Activated T-helper 17 cell treated with anti-CD3 and anti-CD28 coated beads, Interleukin-2, amount 50 U/mL, for 72 hours (primary cell): ENCODE measurements at regions not wholly inside any gene's neighbourhood (a gene's known extent, or its start where the extent isn't known, plus 50 kb on each side); places are given as distances from the start of the nearest gene placed in this dataset.

Experiments
- ATAC-seq: fragments of 150-1000 bp; cut with Tn5 transposase; replicated peaks from 2 replicates; pipeline ENCODE4 v1.10.0; 2021; ENCODE audit warnings: mild to moderate bottlenecking, moderate library complexity
- H3K27ac Mint-ChIP-seq: one replicate; pipeline ENCODE4 v1.8.0; 2022; ENCODE audit warnings: mixed read lengths
- H3K27me3 Mint-ChIP-seq: one replicate; pipeline ENCODE4 v1.8.0; 2022; ENCODE audit warnings: mixed read lengths
- H3K36me3 Mint-ChIP-seq: one replicate; pipeline ENCODE4 v1.8.0; 2022; ENCODE audit warnings: low read depth, mild to moderate bottlenecking, mixed read lengths
- H3K4me1 Mint-ChIP-seq: one replicate; pipeline ENCODE4 v1.8.0; 2022; ENCODE audit warnings: mixed read lengths
- H3K4me3 Mint-ChIP-seq: one replicate; pipeline ENCODE4 v1.8.0; 2022; ENCODE audit warnings: mild to moderate bottlenecking, mixed read lengths
- H3K9me3 Mint-ChIP-seq: one replicate; pipeline ENCODE4 v1.8.0; 2022; ENCODE audit warnings: mixed read lengths

GRCh38 chr5:164360589-164360988 lies 855.2 kb downstream of the MAT2B start:
- Mint-ChIP-seq H3K27ac (no peak overlapping the region), H3K27me3 (no peaks in the 10 kb centered on the region), H3K36me3 (no peaks in the 10 kb centered on the region), H3K4me1 (no peaks in the 10 kb centered on the region), H3K4me3 (no peak overlapping the region), H3K9me3 (peaks cover 7% of the 10 kb centered on the region)
- no peak for ATAC-seq

GRCh38 chr5:164361986-164362385 lies 856.6 kb downstream of the MAT2B start:
- peaks cover 7% of the 10 kb centered on the region for H3K9me3 Mint-ChIP-seq
- H3K27ac Mint-ChIP-seq: no peak overlapping the region
- H3K4me3 Mint-ChIP-seq: no peak overlapping the region
- ATAC-seq: no peak
- H3K27me3 Mint-ChIP-seq: no peaks in the 10 kb centered on the region
- no peaks in the 10 kb centered on the region for H3K4me1 Mint-ChIP-seq
- no peaks in the 10 kb centered on the region for H3K36me3 Mint-ChIP-seq

- Mint-ChIP-seq H3K4me1 (no peaks in the 10 kb centered on the region), H3K36me3 (no peaks in the 10 kb centered on the region), H3K27me3 (no peaks in the 10 kb centered on the region), H3K9me3 (peaks cover 7% of the 10 kb centered on the region), H3K4me3 (no peak overlapping the region), H3K27ac (no peak overlapping the region)
- ATAC-seq: no peak
These were observed 857.4 kb downstream of the MAT2B start for GRCh38 chr5:164362835-164363234.

- Mint-ChIP-seq H3K27ac (no peak overlapping the region), H3K4me3 (no peak overlapping the region), H3K36me3 (no peaks in the 10 kb centered on the region), H3K27me3 (no peaks in the 10 kb centered on the region), H3K4me1 (no peaks in the 10 kb centered on the region), H3K9me3 (peaks cover 7% of the 10 kb centered on the region)
- ATAC-seq: no peak
These were observed 859.1 kb downstream of the MAT2B start for GRCh38 chr5:164364237-164365208.

GRCh38 chr5:164370841-164371240 lies 865.4 kb downstream of the MAT2B start:
- H3K4me3 Mint-ChIP-seq: no peak overlapping the region
- H3K27ac Mint-ChIP-seq: no peak overlapping the region
- H3K9me3 Mint-ChIP-seq: no peaks in the 10 kb centered on the region
- no peak for ATAC-seq
- H3K27me3 Mint-ChIP-seq: no peaks in the 10 kb centered on the region
- H3K4me1 Mint-ChIP-seq: no peaks in the 10 kb centered on the region
- H3K36me3 Mint-ChIP-seq: no peaks in the 10 kb centered on the region

- no peak overlapping the region for H3K4me3 Mint-ChIP-seq
- no peaks in the 10 kb centered on the region for H3K36me3 Mint-ChIP-seq
- no peak for ATAC-seq
- no peaks in the 10 kb centered on the region for H3K4me1 Mint-ChIP-seq
- no peak overlapping the region for H3K27ac Mint-ChIP-seq
- no peaks in the 10 kb centered on the region for H3K9me3 Mint-ChIP-seq
- H3K27me3 Mint-ChIP-seq: no peaks in the 10 kb centered on the region
These were observed 867.5 kb downstream of the MAT2B start for GRCh38 chr5:164372892-164373291.

- Mint-ChIP-seq H3K27me3 (no peaks in the 10 kb centered on the region), H3K27ac (no peak overlapping the region), H3K9me3 (peaks cover 3% of the 10 kb centered on the region), H3K36me3 (no peaks in the 10 kb centered on the region), H3K4me3 (no peak overlapping the region), H3K4me1 (no peaks in the 10 kb centered on the region)
- ATAC-seq: no peak
These were observed 868.5 kb downstream of the MAT2B start for GRCh38 chr5:164373876-164374275.

- no peaks in the 10 kb centered on the region for H3K4me1 Mint-ChIP-seq
- peaks cover 3% of the 10 kb centered on the region for H3K9me3 Mint-ChIP-seq
- H3K4me3 Mint-ChIP-seq: no peak overlapping the region
- no peak overlapping the region for H3K27ac Mint-ChIP-seq
- no peaks in the 10 kb centered on the region for H3K27me3 Mint-ChIP-seq
- no peak for ATAC-seq
- no peaks in the 10 kb centered on the region for H3K36me3 Mint-ChIP-seq
These were observed 869.6 kb downstream of the MAT2B start for GRCh38 chr5:164375051-164375450.

- no peak for ATAC-seq
- no peaks in the 10 kb centered on the region for H3K27me3 Mint-ChIP-seq
- H3K36me3 Mint-ChIP-seq: no peaks in the 10 kb centered on the region
These were observed 871.4 kb downstream of the MAT2B start for GRCh38 chr5:164376843-164377242.

GRCh38 chr5:164377746-164378145 lies 872.3 kb downstream of the MAT2B start:
- Mint-ChIP-seq H3K27ac (no peak overlapping the region), H3K27me3 (no peaks in the 10 kb centered on the region), H3K9me3 (peaks cover 7% of the 10 kb centered on the region), H3K4me3 (no peak overlapping the region), H3K4me1 (no peaks in the 10 kb centered on the region), H3K36me3 (no peaks in the 10 kb centered on the region)
- no peak for ATAC-seq

More at GRCh38 chr5:164376843-164377242, 871.4 kb downstream of the MAT2B start:
- H3K27ac Mint-ChIP-seq: no peak overlapping the region
- no peak overlapping the region for H3K4me3 Mint-ChIP-seq
- no peaks in the 10 kb centered on the region for H3K4me1 Mint-ChIP-seq
- H3K9me3 Mint-ChIP-seq: peaks cover 3% of the 10 kb centered on the region

GRCh38 chr5:164383662-164384061 lies 878.2 kb downstream of the MAT2B start:
- Mint-ChIP-seq H3K4me3 (no peak overlapping the region), H3K9me3 (peaks cover 11% of the 10 kb centered on the region), H3K27ac (no peak overlapping the region), H3K36me3 (no peaks in the 10 kb centered on the region), H3K4me1 (no peaks in the 10 kb centered on the region), H3K27me3 (no peaks in the 10 kb centered on the region)
- no peak for ATAC-seq

- no peaks in the 10 kb centered on the region for H3K27me3 Mint-ChIP-seq
- H3K9me3 Mint-ChIP-seq: peaks cover 16% of the 10 kb centered on the region
- H3K27ac Mint-ChIP-seq: no peak overlapping the region
- no peaks in the 10 kb centered on the region for H3K4me1 Mint-ChIP-seq
- no peak overlapping the region for H3K4me3 Mint-ChIP-seq
- H3K36me3 Mint-ChIP-seq: no peaks in the 10 kb centered on the region
- ATAC-seq: no peak
These were observed 887.1 kb downstream of the MAT2B start for GRCh38 chr5:164392531-164392930.

GRCh38 chr5:164394686-164395194 lies 889.3 kb downstream of the MAT2B start:
- H3K27ac Mint-ChIP-seq: no peak overlapping the region

GRCh38 chr5:164412531-164412930 lies 907.1 kb downstream of the MAT2B start:
- H3K9me3 Mint-ChIP-seq: peaks cover 9% of the 10 kb centered on the region
- H3K27me3 Mint-ChIP-seq: no peaks in the 10 kb centered on the region
- no peak for ATAC-seq
- no peak overlapping the region for H3K4me3 Mint-ChIP-seq
- no peak overlapping the region for H3K27ac Mint-ChIP-seq
- no peaks in the 10 kb centered on the region for H3K36me3 Mint-ChIP-seq
- no peaks in the 10 kb centered on the region for H3K4me1 Mint-ChIP-seq

More at GRCh38 chr5:164394686-164395194, 889.3 kb downstream of the MAT2B start:
- H3K27me3 Mint-ChIP-seq: no peaks in the 10 kb centered on the region
- peaks cover 17% of the 10 kb centered on the region for H3K9me3 Mint-ChIP-seq
- H3K36me3 Mint-ChIP-seq: no peaks in the 10 kb centered on the region
- H3K4me3 Mint-ChIP-seq: no peak overlapping the region
- no peak for ATAC-seq
- no peaks in the 10 kb centered on the region for H3K4me1 Mint-ChIP-seq

- no peak overlapping the region for H3K4me3 Mint-ChIP-seq
- H3K4me1 Mint-ChIP-seq: no peaks in the 10 kb centered on the region
- no peak for ATAC-seq
- H3K27me3 Mint-ChIP-seq: no peaks in the 10 kb centered on the region
- no peak overlapping the region for H3K27ac Mint-ChIP-seq
- no peaks in the 10 kb centered on the region for H3K36me3 Mint-ChIP-seq
- peaks cover 6% of the 10 kb centered on the region for H3K9me3 Mint-ChIP-seq
These were observed 914.7 kb downstream of the MAT2B start for GRCh38 chr5:164420161-164420560.
